ENCODE measurements at regions not wholly inside any gene's neighbourhood (a gene's known extent, or its start where the extent isn't known, plus 50 kb on each side); places are given as distances from the start of the nearest gene placed in this dataset.
"Not testable (repeated sequence)": the region's sequence is repeated elsewhere in the genome, so short reads cannot be mapped to it uniquely, and the experiment has no call there.

DNA sequence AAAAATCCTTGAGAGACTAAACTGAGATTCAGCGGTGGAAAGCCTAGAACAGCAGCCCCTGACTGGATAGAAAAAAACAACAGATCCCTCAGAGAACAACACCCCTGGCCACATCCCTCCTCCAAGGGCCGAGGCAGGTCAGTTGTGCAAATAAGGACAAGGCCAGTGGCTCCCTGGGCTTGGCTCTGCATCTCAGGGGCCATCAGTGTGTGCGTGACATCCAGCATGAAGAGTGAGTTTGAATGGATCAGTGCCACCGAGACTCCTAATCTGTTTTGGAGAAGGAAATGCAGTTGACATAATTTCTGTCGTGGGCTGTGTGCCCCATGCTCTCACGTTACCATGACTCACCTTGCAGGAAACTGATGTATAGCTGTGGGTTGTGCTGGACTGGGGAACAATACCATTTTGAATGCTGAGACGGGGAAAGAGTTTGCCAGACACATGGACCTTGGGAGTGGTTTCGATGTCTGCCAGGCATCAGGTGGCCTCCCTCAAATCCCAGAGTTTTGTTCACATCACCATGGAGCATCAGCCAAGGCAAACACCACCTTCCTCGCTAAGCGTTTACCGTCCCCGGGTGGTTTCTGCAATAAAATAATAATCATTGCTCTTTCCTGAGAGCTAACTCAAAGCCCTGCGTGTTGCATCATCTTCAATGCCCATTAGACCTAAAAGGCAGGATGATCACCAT is 153.2 kb upstream of the FZD8 start:
- DNase-seq (ENCODE audit: low read depth, low spot score) = no peak

DNA sequence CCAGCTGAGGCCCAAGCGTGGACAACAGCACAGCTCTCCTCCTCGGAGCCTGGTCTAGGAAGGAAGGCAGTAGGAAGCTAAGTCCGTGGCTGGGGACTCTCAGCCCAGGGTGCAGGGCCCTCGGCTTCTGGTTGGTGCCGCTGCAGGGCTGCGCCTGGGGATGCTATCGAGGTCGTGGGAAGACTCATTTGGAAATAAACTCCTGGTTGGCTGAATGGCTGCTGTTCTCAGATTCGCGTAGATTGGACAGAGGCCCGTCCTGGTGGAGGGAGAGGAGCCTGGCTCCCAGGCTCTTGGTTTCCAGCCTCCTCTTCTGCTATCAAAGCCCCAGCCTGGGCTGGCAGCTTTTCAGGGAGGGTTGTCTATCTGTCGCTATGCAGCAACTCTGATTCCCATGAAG is 152.6 kb upstream of the FZD8 start:
- no peak for DNase-seq (ENCODE audit: low read depth, low spot score)

DNA sequence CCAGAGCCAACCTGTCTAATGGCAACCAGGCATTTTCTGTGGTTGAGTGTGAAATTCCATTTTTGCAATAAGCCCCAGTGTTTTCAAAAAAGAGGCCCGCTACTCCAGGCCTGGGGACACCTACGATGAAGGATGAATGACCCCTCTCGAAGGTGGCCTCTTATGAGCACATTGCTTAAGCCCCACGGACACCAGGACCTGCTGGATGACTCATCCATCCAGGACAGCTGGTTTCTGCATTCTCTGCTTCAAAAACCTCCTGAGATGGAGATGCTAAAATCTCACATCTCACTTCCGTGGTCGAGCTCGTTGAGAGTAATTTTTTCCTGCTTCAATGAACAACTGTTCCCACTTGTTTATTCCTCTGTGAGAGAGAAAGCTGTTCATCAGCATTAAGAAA is 150.2 kb upstream of the FZD8 start:
- no peak for DNase-seq (ENCODE audit: low read depth, low spot score)

DNA sequence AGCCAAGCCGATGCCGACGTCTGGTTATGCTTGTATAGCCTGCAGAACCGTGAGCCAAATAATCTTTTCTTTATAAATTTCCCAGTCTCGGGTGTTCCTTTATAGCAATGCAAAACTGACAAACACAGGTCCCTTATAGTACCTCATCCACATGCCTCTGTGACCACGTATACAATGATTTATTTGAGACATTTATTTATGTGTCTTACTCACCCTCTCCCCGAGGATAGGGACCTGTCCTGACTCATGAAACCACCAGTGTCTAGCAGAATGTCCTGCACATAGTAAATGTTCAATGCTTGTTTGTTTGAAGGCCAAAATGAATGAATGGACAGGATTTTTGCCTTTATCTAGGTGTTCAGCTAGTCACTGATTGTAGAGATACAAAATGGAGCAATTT is 147.9 kb upstream of the FZD8 start:
- no peak for DNase-seq (ENCODE audit: low read depth, low spot score)

DNA sequence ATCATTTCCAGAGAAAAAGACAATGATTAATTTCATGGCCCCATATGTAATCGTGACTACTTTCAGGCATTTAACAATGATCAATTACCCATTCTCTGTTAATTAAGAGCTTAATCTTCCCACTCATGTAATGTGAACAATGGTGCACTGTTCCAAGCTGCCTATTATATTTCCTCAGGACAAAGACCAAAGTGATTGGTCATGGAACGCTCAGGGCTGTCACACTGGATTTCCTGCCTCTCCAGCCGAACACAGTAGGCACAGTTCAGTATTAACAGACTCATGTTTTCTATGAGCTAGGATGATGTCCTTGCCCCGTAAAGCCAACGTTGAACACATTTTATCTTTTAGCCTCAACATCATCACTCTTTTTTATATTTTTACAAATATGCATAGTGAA is 142.7 kb upstream of the FZD8 start:
- no peak for DNase-seq (ENCODE audit: low read depth, low spot score)

DNA sequence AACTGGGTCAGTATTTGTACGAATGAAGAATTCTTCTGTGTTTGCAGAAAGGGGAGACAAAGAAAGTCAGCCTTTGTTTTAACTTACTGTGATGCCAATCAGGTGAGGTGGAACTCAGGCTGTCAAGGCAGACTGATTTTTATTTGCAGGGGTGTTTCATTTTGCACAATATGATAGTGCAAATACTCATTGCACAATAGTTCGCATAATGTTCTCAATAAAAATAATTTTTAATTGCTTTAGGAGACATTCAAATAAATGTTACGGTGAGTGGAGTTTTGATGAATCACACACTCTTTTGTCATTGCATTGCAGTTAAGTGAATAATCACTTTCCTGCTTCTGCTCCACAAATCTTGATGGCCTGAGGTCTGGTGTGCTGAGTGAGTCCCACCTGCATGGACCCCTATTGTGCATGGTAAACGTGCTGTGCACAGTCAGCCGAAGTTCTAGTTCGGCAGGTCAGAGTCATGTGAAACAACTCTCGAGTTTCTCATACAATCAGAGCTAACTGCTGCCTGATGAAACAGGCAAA is 141.3 kb upstream of the FZD8 start:
- no peak for DNase-seq (ENCODE audit: low read depth, low spot score)

DNA sequence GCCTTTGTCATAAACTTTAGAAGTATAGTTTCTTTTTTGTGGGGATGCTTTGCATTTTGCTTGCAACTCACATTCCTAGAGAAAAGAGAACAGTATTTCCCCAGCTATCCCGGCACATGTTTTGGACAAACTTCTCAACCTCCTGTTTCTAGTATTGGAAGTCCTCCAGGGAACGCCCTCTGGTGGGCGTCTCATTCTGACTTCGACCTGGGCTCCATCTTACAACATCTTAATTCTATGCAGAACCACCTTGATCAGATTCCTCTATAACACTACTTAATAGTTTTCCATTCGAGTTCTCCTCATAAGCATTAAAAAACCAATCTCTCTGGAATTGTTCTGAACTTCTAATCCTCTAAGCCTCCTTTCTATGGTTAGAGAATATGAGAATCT is 139.5 kb upstream of the FZD8 start:
- no peak for DNase-seq (ENCODE audit: low read depth, low spot score)

DNA sequence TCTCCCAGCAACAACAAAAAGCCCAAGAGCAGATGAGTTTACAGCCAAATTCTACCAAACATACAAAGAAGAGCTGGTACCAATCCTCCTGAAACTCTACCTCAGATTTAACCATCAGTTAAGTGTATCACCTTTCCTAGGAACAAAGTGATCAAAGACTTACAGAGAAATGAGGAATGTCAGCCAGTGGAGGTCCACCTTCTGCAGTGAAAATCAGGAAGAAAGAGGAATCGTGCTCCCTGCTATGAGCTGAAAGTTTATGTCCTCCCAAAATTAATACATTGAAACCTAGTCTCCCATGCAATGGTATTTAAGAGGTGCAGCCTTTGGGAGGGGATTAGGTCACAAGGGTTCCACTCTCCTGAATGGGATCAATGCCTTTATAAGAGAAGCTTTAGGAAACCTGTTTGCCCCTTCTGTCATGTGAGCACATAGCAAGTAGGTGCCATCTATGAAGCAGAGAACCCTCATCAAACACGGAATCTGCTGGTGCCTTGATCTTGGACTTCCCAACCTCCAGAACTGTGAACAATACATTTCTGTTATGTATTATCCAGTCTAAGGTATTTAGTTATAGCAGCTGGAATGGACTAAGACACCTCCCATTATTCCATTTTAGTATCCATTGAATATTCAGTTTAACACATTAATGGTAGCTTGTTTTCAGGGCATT is 139.0 kb upstream of the FZD8 start:
- no peak for DNase-seq (ENCODE audit: low read depth, low spot score)

DNA sequence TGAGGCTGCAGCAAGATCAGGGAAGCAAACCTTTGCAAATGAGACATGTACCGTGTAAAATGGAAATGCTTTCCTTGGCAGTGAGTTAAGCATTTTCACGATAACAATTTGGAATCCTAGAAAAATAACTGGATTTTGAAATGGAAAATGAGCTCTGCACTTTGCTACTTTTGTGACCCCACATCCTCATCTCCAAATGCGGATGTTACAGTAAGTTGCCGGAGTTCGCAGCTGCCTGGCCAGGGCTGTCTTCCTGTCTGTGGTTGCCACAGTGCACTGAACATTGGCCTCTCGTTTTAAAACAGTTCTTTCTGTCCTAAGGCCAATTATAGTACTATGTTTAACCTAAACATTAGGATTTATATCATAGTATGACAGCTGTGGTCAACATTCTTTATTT is 136.2 kb upstream of the FZD8 start:
- DNase-seq (ENCODE audit: low read depth, low spot score) = no peak

DNA sequence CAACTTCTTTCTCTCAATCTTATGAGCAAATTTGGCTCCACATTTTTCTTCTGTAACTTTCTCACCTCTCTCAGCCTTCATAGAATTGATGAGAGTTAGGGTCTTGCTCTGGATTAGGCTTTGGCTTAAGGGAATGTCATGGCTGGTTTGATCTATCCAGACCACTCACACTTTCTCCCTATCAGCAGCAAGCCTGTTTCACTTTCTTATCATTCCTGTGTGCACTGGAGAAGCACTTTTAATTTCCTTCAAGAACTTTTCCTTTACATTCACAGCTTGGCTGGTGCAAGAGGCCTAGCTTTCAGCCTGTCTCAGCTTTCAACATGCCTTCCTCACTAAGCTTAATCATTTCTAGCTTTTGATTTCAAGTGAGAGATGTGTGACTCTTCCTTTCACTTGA is 134.5 kb upstream of the FZD8 start:
- DNase-seq (ENCODE audit: low read depth, low spot score) = not testable (repeated sequence)

DNA sequence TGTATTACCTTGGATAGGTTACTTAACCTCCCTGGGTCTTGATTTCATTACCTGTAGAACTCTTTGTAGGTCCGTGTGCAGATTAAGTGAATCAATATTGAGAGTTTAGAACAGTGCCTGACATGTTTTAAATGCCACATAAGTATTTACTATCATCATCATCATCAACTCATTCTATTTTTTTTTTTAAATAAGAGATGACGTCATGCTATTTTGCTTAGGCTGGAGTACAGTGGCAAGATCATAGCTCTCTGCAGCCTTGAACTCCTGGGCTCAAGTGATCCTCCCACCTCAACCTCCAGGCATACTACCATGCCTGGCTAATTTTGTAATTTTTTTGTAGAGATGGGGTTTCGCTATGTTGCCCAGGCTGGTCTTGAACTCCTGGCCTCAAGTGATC is 132.0 kb upstream of the FZD8 start:
- DNase-seq (ENCODE audit: low read depth, low spot score) = no peak

DNA sequence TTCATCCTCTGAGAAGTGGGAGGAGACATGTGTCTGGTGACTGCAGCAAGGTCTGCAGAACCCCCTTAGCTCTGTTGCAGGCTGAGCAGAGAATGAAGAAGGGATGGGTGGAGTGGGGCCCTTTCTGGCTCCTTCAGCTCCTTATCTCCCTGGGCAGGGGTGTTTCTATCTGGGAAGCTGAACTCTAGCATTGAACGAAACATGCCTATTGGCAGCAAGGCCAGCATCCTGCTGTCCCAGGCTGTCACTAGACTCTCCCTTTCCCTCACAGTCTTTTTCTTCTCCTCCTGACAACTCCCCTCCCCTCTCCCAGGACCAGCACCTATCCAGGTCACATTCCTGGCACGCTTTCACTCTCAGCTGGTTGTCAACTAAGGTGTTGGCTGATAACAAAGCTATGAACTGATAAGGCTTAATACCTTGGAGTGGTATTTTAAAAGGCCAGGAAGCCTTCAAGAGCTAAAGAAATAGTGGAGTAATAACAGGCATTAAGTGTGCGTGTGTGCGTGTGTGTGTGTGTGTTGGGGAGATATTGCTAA is 128.8 kb upstream of the FZD8 start:
- no peak for DNase-seq (ENCODE audit: low read depth, low spot score)

DNA sequence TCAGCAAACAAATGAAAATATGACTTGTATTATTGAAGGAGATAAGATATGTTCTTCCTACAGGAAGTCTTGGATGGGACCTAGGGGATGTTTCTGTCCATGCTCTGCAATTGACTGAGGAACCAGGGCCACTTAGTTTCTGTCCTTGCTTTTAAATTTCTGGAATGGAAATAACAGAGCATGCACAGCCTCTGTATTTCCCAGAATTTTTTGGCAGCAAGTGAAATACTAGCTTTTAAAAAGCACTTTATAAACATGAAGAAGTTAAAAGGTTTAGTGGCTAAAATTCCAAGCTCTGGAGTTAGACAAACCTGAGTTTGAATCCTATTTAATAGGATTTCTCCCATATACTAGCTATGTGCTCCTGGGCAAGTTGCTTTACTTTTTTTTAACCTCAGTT is 127.7 kb upstream of the FZD8 start:
- DNase-seq (ENCODE audit: low read depth, low spot score) = no peak

DNA sequence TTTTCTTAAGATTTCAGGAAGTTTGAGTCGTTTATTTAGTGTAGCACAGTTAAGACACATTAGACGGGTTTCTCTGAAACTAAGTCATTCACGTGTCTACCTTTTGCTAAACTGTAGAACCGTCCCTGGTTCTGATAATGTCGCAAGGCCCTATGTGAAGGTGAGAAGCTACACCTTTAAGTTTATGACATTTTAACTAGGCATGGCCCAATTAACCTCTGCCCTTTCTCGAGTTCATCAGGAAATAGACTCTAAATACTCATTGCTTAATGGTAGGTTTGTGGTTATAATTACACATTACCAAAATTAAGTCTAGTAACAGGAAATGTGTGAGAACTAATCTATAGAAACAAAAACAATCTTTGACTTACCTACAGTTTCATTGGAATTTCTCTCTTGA is 126.6 kb upstream of the FZD8 start:
- DNase-seq (ENCODE audit: low read depth, low spot score) = no peak

DNA sequence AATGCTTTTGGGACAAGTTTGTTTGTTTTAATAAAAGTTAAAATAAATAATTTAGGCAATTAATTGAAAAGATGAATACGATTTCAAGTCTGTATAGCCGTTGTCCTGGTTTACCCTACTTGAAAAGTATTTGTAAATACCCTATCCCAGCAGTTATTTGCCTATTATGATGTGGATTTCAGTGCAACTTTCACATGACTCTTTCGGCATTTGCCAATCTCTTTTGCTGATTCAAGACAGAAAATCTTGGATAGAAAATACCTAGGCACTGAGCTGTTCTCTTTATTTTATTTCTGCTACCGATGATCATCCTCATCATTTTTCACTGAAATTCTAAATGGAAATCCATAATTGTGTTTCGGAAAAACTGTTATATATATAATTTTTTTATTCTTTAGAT is 125.9 kb upstream of the FZD8 start:
- DNase-seq (ENCODE audit: low read depth, low spot score) = no peak

DNA sequence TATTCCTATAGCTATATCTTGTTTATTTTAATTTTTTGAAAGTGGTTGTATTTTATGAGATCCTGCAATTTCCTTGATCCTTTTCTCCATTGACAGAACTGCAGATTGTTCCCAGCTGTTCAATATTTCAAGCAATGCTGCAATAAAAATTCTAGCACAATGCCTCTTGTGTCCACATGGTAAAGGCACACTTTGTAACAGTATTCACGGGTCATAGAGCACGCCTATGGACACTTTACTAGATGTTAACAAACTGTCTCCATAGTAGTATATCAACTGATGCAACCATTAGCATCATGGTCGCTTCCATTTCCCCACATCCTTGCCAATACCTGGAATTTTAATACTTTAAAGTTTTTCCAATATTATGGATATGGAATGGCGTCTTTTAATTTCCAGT is 123.9 kb upstream of the FZD8 start:
- DNase-seq (ENCODE audit: low read depth, low spot score) = no peak

DNA sequence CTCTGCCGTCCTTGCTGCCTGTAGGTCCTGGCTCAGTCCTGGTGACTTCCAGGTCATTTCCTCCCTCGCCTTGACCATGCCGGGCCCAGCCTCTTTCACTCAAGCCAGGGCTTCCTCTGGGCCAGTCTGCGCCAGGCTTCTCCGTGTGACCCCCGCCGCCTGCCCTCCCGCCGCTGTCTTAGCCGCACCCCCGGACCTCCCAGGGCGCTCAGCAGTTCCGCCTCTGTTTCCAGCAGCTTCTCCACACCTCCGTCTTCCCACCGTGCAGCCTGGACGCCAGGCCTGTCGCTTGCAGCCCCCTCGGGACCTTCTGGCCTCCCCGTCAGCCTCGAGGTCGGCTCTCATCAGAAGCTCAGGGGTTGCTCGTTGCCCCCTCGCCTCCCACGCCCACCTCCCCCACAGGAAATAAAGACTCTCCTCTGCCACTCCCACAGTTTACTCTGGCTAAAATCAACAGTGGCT is 123.0 kb upstream of the FZD8 start:
- no peak for DNase-seq (ENCODE audit: low read depth, low spot score)

DNA sequence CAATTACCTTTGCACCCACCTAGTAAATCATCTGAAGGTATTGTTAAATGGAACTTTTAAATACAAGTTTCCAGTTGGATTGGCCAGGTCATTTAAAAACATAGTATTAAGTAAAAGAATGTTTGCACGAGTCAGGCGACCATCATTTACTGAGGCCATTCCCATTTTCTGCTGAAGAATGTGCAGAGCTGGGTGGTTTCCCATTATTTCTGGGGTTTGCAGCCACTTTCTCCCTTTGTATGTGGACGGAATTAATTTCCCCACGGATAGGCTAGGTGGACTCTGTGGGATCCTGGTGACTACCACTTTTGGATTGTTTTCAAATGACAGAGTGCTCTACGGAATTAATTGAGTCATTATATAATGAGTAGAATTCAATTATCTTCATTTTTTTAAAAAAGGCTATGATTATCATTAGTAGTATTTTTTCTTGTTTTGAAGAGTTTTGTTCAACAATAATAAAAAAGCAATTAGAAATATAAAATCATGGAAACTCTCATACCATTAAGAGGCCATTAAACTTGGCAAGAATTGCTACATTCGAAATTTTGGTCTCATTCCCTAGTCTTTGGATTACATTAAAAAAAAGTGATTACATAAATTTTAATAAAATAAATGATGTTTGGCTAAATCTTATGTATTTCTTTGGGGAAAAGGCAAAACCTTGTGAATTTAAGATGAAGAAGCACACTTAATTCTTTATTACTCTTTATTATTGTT is 120.4 kb upstream of the FZD8 start:
- no peak for DNase-seq (ENCODE audit: low read depth, low spot score)

DNA sequence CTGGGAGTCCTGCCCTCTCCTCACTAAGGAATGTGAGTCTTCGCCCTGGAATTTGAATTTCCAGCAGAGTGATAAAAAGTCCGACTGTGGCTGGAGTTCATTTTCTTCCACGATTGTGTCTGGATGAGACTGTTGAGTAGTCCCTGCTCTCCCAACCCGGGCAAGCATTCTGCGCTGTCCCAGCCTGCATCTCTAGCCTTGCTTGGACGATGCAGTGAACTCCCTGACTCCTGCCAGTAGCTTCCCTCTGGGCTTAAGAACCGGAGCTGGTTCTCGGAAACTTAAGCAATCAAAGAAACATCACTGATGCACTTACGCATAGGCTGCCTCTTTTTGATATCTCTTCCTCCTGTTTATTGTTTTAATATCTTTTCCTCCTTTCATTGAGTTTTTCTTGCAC is 116.0 kb upstream of the FZD8 start:
- DNase-seq (ENCODE audit: low read depth, low spot score) = no peak

DNA sequence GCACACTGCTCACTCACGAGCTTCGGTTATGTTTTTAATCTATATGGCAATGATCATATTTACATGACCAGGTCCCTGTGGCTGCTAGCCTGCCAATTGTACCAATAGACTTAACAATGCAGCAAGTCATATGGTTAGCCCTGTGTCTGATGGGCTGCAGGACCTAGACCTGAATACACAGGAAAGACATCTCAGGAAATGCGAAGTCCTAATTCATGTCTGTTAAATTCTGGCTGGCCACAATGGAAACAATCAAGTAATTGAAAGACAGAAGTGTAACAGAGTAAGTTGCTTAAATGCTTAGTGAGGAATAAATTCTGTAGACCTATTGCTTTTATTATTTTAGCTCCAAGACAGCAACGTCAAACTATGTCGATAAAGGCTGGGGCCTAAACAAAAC is 112.4 kb upstream of the FZD8 start:
- DNase-seq (ENCODE audit: low read depth, low spot score) = no peak

DNA sequence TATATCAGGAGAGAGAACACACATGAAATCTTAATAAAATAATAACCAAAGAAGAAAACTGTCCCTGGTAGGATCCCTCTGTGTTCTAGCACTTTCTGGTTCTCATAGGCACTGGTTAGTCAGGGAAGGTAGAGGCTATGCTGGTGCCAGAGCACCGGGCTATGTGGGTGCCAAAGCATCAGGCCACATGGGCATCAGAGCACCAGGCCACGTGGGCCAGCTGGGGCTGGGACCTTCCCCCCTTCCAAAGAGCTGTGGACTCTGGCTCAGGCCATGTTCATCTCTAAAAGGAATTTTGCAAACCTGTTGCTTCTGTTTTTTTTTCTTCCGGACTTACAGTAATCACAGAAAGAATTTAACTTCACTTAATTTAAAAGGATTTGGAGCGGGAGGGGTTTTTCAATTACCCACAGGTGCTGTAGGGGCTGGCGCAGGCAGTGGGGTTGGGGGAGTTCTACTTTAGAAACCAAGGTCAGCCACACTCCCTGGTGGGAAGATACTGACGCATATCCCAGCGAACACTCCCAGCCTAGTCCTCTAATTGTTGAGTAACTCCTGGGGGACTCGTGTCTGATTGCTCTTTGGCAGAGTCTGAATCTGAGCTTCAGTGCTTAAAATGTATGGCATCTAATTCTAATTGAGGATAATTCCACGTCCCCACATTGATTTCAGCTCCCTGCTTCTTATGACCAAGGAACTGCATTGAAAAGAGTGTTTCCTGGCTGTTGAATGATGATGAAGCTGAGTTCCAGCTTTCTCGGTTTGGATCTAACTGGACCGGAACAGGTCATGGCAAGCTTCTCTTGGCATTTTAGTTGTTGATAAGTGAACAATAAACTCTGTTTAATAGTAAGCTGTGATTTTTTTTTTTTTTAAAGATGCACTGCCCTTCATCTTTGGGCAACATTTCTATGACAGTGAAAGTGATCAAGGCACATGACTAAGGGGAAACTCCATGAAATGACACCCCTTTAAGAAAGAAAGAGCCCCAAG is 110.7 kb upstream of the FZD8 start:
- no peak for DNase-seq (ENCODE audit: low read depth, low spot score)

Data from brain pericyte (primary cell).